ENCODE measurements at regions not wholly inside any gene's neighbourhood (a gene's known extent, or its start where the extent isn't known, plus 50 kb on each side); places are given as distances from the start of the nearest gene placed in this dataset.
"Not testable (repeated sequence)": the region's sequence is repeated elsewhere in the genome, so short reads cannot be mapped to it uniquely, and the experiment has no call there.

- Histone ChIP-seq H3K9me3 (ENCODE audit: insufficient read depth, low read depth, low read length) (no peaks in the 10 kb centered on the region), H3K36me3 (ENCODE audit: insufficient read depth, low read length) (no peaks in the 10 kb centered on the region), H3K27me3 (ENCODE audit: insufficient read depth, low read length) (no peaks in the 10 kb centered on the region), H3K4me3 (ENCODE audit: low read length) (no peak overlapping the region), H3K27ac (ENCODE audit: low read depth, low read length) (no peak overlapping the region), H3K9ac (ENCODE audit: low read depth, low read length) (no peak overlapping the region), H3K4me1 (ENCODE audit: insufficient read depth, low read length) (no peaks in the 10 kb centered on the region)
- 87% methylated on average over 2 of the region's 2 CpGs for WGBS
Measured at GRCh38 chr12:58009405-58010195, 68.2 kb downstream of the ATP23 start.

GRCh38 chr12:58011676-58012075 is 70.3 kb downstream of the ATP23 start:
- Histone ChIP-seq H3K4me3 (ENCODE audit: low read length) (no peak overlapping the region), H3K9me3 (ENCODE audit: insufficient read depth, low read depth, low read length) (no peaks in the 10 kb centered on the region), H3K36me3 (ENCODE audit: insufficient read depth, low read length) (no peaks in the 10 kb centered on the region), H3K27ac (ENCODE audit: low read depth, low read length) (no peak overlapping the region), H3K4me1 (ENCODE audit: insufficient read depth, low read length) (no peaks in the 10 kb centered on the region), H3K9ac (ENCODE audit: low read depth, low read length) (no peak overlapping the region), H3K27me3 (ENCODE audit: insufficient read depth, low read length) (no peaks in the 10 kb centered on the region)
- 0% methylated on average over 1 of the region's 1 CpG for WGBS

GRCh38 chr12:58022379-58023020 is 81.1 kb downstream of the ATP23 start:
- peaks cover 14% of the 10 kb centered on the region for H3K9me3 ChIP-seq (ENCODE audit: insufficient read depth, low read depth, low read length)
- not testable (repeated sequence) for H3K27ac ChIP-seq (ENCODE audit: low read depth, low read length); H3K36me3 ChIP-seq (ENCODE audit: insufficient read depth, low read length); H3K9ac ChIP-seq (ENCODE audit: low read depth, low read length); H3K27me3 ChIP-seq (ENCODE audit: insufficient read depth, low read length); H3K4me1 ChIP-seq (ENCODE audit: insufficient read depth, low read length); H3K4me3 ChIP-seq (ENCODE audit: low read length)
- WGBS = 90% methylated on average over 5 of the region's 6 CpGs

GRCh38 chr12:58025431-58025830 is 84.1 kb downstream of the ATP23 start:
- no peak overlapping the region for H3K4me3 ChIP-seq (ENCODE audit: low read length)
- no peaks in the 10 kb centered on the region for H3K27me3 ChIP-seq (ENCODE audit: insufficient read depth, low read length)
- H3K36me3 ChIP-seq (ENCODE audit: insufficient read depth, low read length) = no peaks in the 10 kb centered on the region
- H3K9me3 ChIP-seq (ENCODE audit: insufficient read depth, low read depth, low read length) = peaks cover 16% of the 10 kb centered on the region
- peak overlapping the region; percentile 9; the same call in 1 of the 2 replicates for H3K27ac ChIP-seq (ENCODE audit: low read depth, low read length)
- H3K9ac ChIP-seq (ENCODE audit: low read depth, low read length) = no peak overlapping the region
- H3K4me1 ChIP-seq (ENCODE audit: insufficient read depth, low read length) = no peaks in the 10 kb centered on the region

GRCh38 chr12:58026426-58026825 is 85.1 kb downstream of the ATP23 start:
- peaks cover 23% of the 10 kb centered on the region for H3K9me3 ChIP-seq (ENCODE audit: insufficient read depth, low read depth, low read length)
- no peak overlapping the region for H3K4me3 ChIP-seq (ENCODE audit: low read length)
- H3K9ac ChIP-seq (ENCODE audit: low read depth, low read length) = no peak overlapping the region
- no peaks in the 10 kb centered on the region for H3K36me3 ChIP-seq (ENCODE audit: insufficient read depth, low read length)
- no peak overlapping the region for H3K27ac ChIP-seq (ENCODE audit: low read depth, low read length)
- H3K4me1 ChIP-seq (ENCODE audit: insufficient read depth, low read length) = no peaks in the 10 kb centered on the region
- H3K27me3 ChIP-seq (ENCODE audit: insufficient read depth, low read length) = no peaks in the 10 kb centered on the region

GRCh38 chr12:58026897-58027891 is 85.8 kb downstream of the ATP23 start:
- Histone ChIP-seq H3K36me3 (ENCODE audit: insufficient read depth, low read length) (no peaks in the 10 kb centered on the region), H3K9ac (ENCODE audit: low read depth, low read length) (no peak overlapping the region), H3K4me3 (ENCODE audit: low read length) (no peak overlapping the region), H3K9me3 (ENCODE audit: insufficient read depth, low read depth, low read length) (peaks cover 23% of the 10 kb centered on the region), H3K27me3 (ENCODE audit: insufficient read depth, low read length) (no peaks in the 10 kb centered on the region), H3K4me1 (ENCODE audit: insufficient read depth, low read length) (no peaks in the 10 kb centered on the region), H3K27ac (ENCODE audit: low read depth, low read length) (no peak overlapping the region)
- WGBS = 73% methylated on average over 8 of the region's 9 CpGs

GRCh38 chr12:58028294-58028693 is 86.9 kb downstream of the ATP23 start:
- peaks cover 23% of the 10 kb centered on the region for H3K9me3 ChIP-seq (ENCODE audit: insufficient read depth, low read depth, low read length)
- no peak overlapping the region for H3K9ac ChIP-seq (ENCODE audit: low read depth, low read length)
- no peak overlapping the region for H3K27ac ChIP-seq (ENCODE audit: low read depth, low read length)
- H3K4me1 ChIP-seq (ENCODE audit: insufficient read depth, low read length) = no peaks in the 10 kb centered on the region
- H3K4me3 ChIP-seq (ENCODE audit: low read length) = no peak overlapping the region
- H3K36me3 ChIP-seq (ENCODE audit: insufficient read depth, low read length) = no peaks in the 10 kb centered on the region
- WGBS = 83% methylated on average over 3 of the region's 3 CpGs
- no peaks in the 10 kb centered on the region for H3K27me3 ChIP-seq (ENCODE audit: insufficient read depth, low read length)

- Histone ChIP-seq H3K4me3 (ENCODE audit: low read length) (no peak overlapping the region), H3K27ac (ENCODE audit: low read depth, low read length) (no peak overlapping the region), H3K9ac (ENCODE audit: low read depth, low read length) (no peak overlapping the region), H3K4me1 (ENCODE audit: insufficient read depth, low read length) (no peaks in the 10 kb centered on the region), H3K36me3 (ENCODE audit: insufficient read depth, low read length) (no peaks in the 10 kb centered on the region), H3K9me3 (ENCODE audit: insufficient read depth, low read depth, low read length) (peaks cover 18% of the 10 kb centered on the region), H3K27me3 (ENCODE audit: insufficient read depth, low read length) (no peaks in the 10 kb centered on the region)
- 95% methylated on average over 1 of the region's 1 CpG for WGBS
Measured at GRCh38 chr12:58029260-58029659, 87.9 kb downstream of the ATP23 start.

- Histone ChIP-seq H3K36me3 (ENCODE audit: insufficient read depth, low read length) (no peaks in the 10 kb centered on the region), H3K9me3 (ENCODE audit: insufficient read depth, low read depth, low read length) (peaks cover 21% of the 10 kb centered on the region), H3K27me3 (ENCODE audit: insufficient read depth, low read length) (no peaks in the 10 kb centered on the region), H3K9ac (ENCODE audit: low read depth, low read length) (no peak overlapping the region), H3K4me1 (ENCODE audit: insufficient read depth, low read length) (no peaks in the 10 kb centered on the region), H3K27ac (ENCODE audit: low read depth, low read length) (no peak overlapping the region), H3K4me3 (ENCODE audit: low read length) (no peak overlapping the region)
- 96% methylated on average over 4 of the region's 4 CpGs for WGBS
Measured at GRCh38 chr12:58030566-58031279, 89.4 kb downstream of the ATP23 start.

- Histone ChIP-seq H3K27me3 (ENCODE audit: insufficient read depth, low read length) (no peaks in the 10 kb centered on the region), H3K4me3 (ENCODE audit: low read length) (no peak overlapping the region), H3K9me3 (ENCODE audit: insufficient read depth, low read depth, low read length) (peaks cover 30% of the 10 kb centered on the region), H3K9ac (ENCODE audit: low read depth, low read length) (no peak overlapping the region), H3K36me3 (ENCODE audit: insufficient read depth, low read length) (no peaks in the 10 kb centered on the region), H3K27ac (ENCODE audit: low read depth, low read length) (no peak overlapping the region), H3K4me1 (ENCODE audit: insufficient read depth, low read length) (no peaks in the 10 kb centered on the region)
- WGBS = 91% methylated on average over 2 of the region's 3 CpGs
Measured at GRCh38 chr12:58032156-58032555, 90.8 kb downstream of the ATP23 start.
